GM12864 (cell line): ENCODE measurements at regions not wholly inside any gene's neighbourhood (a gene's known extent, or its start where the extent isn't known, plus 50 kb on each side); places are given as distances from the start of the nearest gene placed in this dataset.
"Not testable (repeated sequence)": the region's sequence is repeated elsewhere in the genome, so short reads cannot be mapped to it uniquely, and the experiment has no call there.

Source experiments
- DNase-seq: peaks from one replicate; pipeline ENCODE4 v3.0.0-alpha.2; 2011; ENCODE audit warnings: low read depth
- H3K4me3 ChIP-seq: 2 replicates; pipeline ENCODE4 v1.5.1; 2011; ENCODE audit warnings: mild to moderate bottlenecking, low read depth, low read length, control low read depth
- TF ChIP-seq, protein P1 (sequence below): IDR thresholded peaks from 2 replicates; pipeline ENCODE4 v1.5.1; 2011; ENCODE audit warnings: low read depth, mild to moderate bottlenecking, moderate library complexity, low read length, control low read depth, inconsistent platforms; ENCODE audit errors: missing control alignments

- no peak for DNase-seq
- TF ChIP-seq, protein P1, sequence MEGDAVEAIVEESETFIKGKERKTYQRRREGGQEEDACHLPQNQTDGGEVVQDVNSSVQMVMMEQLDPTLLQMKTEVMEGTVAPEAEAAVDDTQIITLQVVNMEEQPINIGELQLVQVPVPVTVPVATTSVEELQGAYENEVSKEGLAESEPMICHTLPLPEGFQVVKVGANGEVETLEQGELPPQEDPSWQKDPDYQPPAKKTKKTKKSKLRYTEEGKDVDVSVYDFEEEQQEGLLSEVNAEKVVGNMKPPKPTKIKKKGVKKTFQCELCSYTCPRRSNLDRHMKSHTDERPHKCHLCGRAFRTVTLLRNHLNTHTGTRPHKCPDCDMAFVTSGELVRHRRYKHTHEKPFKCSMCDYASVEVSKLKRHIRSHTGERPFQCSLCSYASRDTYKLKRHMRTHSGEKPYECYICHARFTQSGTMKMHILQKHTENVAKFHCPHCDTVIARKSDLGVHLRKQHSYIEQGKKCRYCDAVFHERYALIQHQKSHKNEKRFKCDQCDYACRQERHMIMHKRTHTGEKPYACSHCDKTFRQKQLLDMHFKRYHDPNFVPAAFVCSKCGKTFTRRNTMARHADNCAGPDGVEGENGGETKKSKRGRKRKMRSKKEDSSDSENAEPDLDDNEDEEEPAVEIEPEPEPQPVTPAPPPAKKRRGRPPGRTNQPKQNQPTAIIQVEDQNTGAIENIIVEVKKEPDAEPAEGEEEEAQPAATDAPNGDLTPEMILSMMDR: no peak
- H3K4me3 ChIP-seq: no peak overlapping the region
Observed at GRCh38 chr3:3927965-3928364, 128.7 kb downstream of the LRRN1 start.

- not testable (repeated sequence) for DNase-seq, H3K4me3 ChIP-seq
Observed at GRCh38 chr3:3941380-3941779, 142.1 kb downstream of the LRRN1 start.

- no peak for DNase-seq
- H3K4me3 ChIP-seq: no peak overlapping the region
- TF ChIP-seq, protein P1: no peak
Observed at GRCh38 chr3:3951071-3951470, 151.8 kb downstream of the LRRN1 start.

DNA sequence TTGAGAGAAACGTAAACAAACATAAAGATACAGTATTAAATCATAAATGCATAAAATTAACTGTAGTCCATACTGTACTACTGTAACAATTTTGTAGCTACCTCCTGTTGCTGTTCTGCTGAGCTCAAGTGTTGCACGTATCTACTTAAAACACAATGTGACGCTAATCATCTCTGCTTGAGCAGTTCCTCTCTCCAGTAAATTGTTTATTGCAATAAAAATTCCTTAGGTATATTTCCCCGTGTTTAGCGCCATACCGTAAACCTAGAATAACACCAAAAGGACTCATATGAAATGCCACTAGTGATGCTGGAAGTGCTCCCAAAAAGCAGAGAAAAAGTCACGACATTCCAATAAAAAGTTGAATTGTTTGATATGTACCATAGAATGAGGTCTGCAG, 152.3 kb downstream of the LRRN1 start:
- H3K4me3 ChIP-seq: no peak overlapping the region
- TF ChIP-seq, protein P1: no peak
- no peak for DNase-seq

- H3K4me3 ChIP-seq, DNase-seq: not testable (repeated sequence)
Observed at GRCh38 chr3:3962867-3963266, 163.6 kb downstream of the LRRN1 start.

DNA sequence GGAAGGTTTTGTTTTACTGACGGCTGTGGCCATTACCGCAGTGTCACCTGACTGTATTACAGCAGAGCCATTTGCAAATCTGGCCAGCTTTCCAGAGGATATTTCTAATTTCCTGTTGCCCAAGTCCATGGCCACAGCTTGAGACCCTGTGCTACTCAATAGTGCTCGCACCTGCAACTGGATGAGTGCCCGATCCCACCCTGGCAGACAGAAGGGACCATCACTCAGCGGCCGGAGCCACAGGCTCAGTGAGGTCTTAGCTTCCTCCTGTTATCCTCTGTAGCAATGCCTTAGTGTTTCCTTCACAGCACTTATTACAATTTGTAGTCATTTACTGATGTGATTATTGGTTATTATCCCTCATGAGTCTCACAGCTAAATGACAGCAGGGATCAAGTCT, 184.8 kb downstream of the LRRN1 start:
- H3K4me3 ChIP-seq: no peak overlapping the region
- TF ChIP-seq, protein P1: no peak

GRCh38 chr3:3991598-3991997, 192.4 kb downstream of the LRRN1 start:
- no peak overlapping the region for H3K4me3 ChIP-seq
- TF ChIP-seq, protein P1: no peak
- no peak for DNase-seq

More for the DNA sequence above, 184.8 kb downstream of the LRRN1 start:
- DNase-seq: no peak

- DNase-seq: no peak
- TF ChIP-seq, protein P1: no peak
- H3K4me3 ChIP-seq: no peak overlapping the region
Observed at GRCh38 chr3:3992312-3992874, 193.2 kb downstream of the LRRN1 start.
